ENCODE measurements at regions not wholly inside any gene's neighbourhood (a gene's known extent, or its start where the extent isn't known, plus 50 kb on each side); places are given as distances from the start of the nearest gene placed in this dataset.

GRCh38 chr15:69795601-69796000, 302.1 kb downstream of the TLE3 start (continued):
- TF ChIP-seq GABPA (IDR thresholded peaks at IDR 0.05 in 1 of 2, conservative IDR thresholded peaks at IDR 0.05 in 1 of 2) (no peak), REST (IDR thresholded peaks at IDR 0.05) (no peak), FOXA2 (IDR thresholded peaks at IDR 0.05) (no peak), HNF4A (conservative IDR thresholded peaks at IDR 0.05) (no peak)

- no peaks in the 10 kb centered on the region for H3K27me3 ChIP-seq (ENCODE audit: control insufficient read depth in 4 of 4, insufficient read depth in 4 of 4, low read length in 3 of 4)
- no peak for DNase-seq (ENCODE audit: low spot score)
- TF ChIP-seq SP1 (IDR thresholded peaks at IDR 0.05), result no peak
- no peak for TF ChIP-seq MAX (IDR thresholded peaks at IDR 0.05)
- no peak for TF ChIP-seq FOXA1 (IDR thresholded peaks at IDR 0.05)
- no peak for TF ChIP-seq HNF4A (conservative IDR thresholded peaks at IDR 0.05)
- TF ChIP-seq JUND (IDR thresholded peaks at IDR 0.05), result no peak
- TF ChIP-seq GABPA (IDR thresholded peaks at IDR 0.05 in 1 of 2, conservative IDR thresholded peaks at IDR 0.05 in 1 of 2), result no peak
- TF ChIP-seq CTCF (IDR thresholded peaks at IDR 0.05; ENCODE audit: low read depth, low read length, missing input control), result no peak
- no peak for TF ChIP-seq ZBTB33 (IDR thresholded peaks at IDR 0.05)
- no peak for TF ChIP-seq NR2F2 (IDR thresholded peaks at IDR 0.05)
- TF ChIP-seq EGR1 (IDR thresholded peaks at IDR 0.05; ENCODE audit: low read depth in 2 of 2), result no peak
- no peak for TF ChIP-seq REST (IDR thresholded peaks at IDR 0.05)
- TF ChIP-seq TAF1 (conservative IDR thresholded peaks at IDR 0.05), result no peak
- no peak for TF ChIP-seq YY1 (IDR thresholded peaks at IDR 0.05)
- TF ChIP-seq RAD21 (IDR thresholded peaks at IDR 0.05), result no peak
- TF ChIP-seq ATF3 (IDR thresholded peaks at IDR 0.05), result no peak
- TF ChIP-seq HNF4G (IDR thresholded peaks at IDR 0.05), result no peak
- no peaks in the 10 kb centered on the region for H3K9me3 ChIP-seq (ENCODE audit: control insufficient read depth in 4 of 4, low read length in 3 of 4)
- H3K36me3 ChIP-seq (ENCODE audit: control insufficient read depth in 4 of 4, insufficient read depth in 3 of 4, low read depth in 1 of 4, low read length in 3 of 4), result no peaks in the 10 kb centered on the region
- no peak overlapping the region for H3K27ac ChIP-seq (ENCODE audit: low read depth in 1 of 2, low read length in 2 of 2)
- no peak overlapping the region for H3K4me3 ChIP-seq (ENCODE audit: low read depth in 1 of 3, low read length in 3 of 3)
- H3K4me1 ChIP-seq (ENCODE audit: control insufficient read depth in 4 of 4, insufficient read depth in 4 of 4, low read length in 3 of 4), result no peaks in the 10 kb centered on the region
- WGBS, result 64% methylated on average over 6 of the region's 6 CpGs
- no peak overlapping the region for H3K9ac ChIP-seq (ENCODE audit: low read depth in 1 of 2, low read length in 2 of 2)
Measured at GRCh38 chr15:69797051-69797595, 300.6 kb downstream of the TLE3 start.

Measured in liver (tissue), 8 donors.